ENCODE measurements at regions not wholly inside any gene's neighbourhood (a gene's known extent, or its start where the extent isn't known, plus 50 kb on each side); places are given as distances from the start of the nearest gene placed in this dataset.

DNA sequence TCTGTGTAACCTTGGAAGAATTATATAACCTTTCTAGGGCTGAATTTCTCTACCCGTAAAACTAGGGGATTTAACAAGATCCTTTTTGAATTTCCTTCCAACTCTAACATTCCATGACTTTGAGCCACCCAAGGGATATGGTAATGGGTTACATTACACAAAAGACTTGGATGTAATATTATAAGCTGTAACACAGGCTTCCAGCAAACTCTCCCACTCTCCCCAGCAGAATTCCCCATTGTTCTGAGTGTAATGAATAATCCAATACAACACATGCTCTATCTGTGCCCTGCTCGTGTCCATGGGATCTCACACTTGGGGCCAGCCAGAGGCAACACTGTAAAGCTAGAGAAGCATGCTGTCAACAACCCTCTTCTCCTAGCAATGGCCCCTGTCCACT lies 790.6 kb upstream of the AUTS2 start:
- TF ChIP-seq, protein P1, sequence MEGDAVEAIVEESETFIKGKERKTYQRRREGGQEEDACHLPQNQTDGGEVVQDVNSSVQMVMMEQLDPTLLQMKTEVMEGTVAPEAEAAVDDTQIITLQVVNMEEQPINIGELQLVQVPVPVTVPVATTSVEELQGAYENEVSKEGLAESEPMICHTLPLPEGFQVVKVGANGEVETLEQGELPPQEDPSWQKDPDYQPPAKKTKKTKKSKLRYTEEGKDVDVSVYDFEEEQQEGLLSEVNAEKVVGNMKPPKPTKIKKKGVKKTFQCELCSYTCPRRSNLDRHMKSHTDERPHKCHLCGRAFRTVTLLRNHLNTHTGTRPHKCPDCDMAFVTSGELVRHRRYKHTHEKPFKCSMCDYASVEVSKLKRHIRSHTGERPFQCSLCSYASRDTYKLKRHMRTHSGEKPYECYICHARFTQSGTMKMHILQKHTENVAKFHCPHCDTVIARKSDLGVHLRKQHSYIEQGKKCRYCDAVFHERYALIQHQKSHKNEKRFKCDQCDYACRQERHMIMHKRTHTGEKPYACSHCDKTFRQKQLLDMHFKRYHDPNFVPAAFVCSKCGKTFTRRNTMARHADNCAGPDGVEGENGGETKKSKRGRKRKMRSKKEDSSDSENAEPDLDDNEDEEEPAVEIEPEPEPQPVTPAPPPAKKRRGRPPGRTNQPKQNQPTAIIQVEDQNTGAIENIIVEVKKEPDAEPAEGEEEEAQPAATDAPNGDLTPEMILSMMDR (IDR thresholded peaks at IDR 0.05; ENCODE audit: low read depth, low read length): no peak
- no peak for DNase-seq (ENCODE audit: extremely low read depth, low read depth)

- TF ChIP-seq, protein P1 (IDR thresholded peaks at IDR 0.05; ENCODE audit: low read depth, low read length): no peak
- no peak for DNase-seq (ENCODE audit: extremely low read depth, low read depth)
Observed at GRCh38 chr7:68813551-68814080, 784.7 kb upstream of the AUTS2 start.

- no peak for DNase-seq (ENCODE audit: extremely low read depth, low read depth)
- TF ChIP-seq, protein P1 (IDR thresholded peaks at IDR 0.05; ENCODE audit: low read depth, low read length): no peak
Observed at GRCh38 chr7:68816491-68816890, 781.8 kb upstream of the AUTS2 start.

DNA sequence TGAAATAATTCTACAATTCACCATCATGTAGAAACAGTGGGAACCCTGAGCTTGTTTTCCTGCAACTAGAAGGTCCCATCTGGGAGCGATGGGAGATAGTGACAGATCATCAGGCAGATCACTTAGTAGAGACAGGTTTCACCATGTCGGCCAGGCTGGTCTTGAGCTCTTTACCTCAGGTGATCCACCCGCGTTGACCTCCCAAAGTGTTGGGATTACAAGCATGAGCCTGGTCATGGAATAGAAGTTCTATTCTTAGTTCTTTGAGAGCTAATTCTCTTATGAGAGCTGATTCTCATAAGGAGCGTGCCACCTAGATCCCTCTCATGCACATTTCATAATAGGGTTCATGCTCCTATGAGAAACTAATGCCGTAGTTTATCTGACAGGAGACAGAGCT lies 778.0 kb upstream of the AUTS2 start:
- no peak for DNase-seq (ENCODE audit: extremely low read depth, low read depth)
- TF ChIP-seq, protein P1 (IDR thresholded peaks at IDR 0.05; ENCODE audit: low read depth, low read length): no peak

GRCh38 chr7:68821846-68822245 lies 776.4 kb upstream of the AUTS2 start:
- DNase-seq (ENCODE audit: extremely low read depth, low read depth): no peak
- TF ChIP-seq, protein P1 (IDR thresholded peaks at IDR 0.05; ENCODE audit: low read depth, low read length): no peak

- TF ChIP-seq, protein P1 (IDR thresholded peaks at IDR 0.05; ENCODE audit: low read depth, low read length): no peak
- no peak for DNase-seq (ENCODE audit: extremely low read depth, low read depth)
Observed at GRCh38 chr7:68823996-68824780, 774.1 kb upstream of the AUTS2 start.

DNA sequence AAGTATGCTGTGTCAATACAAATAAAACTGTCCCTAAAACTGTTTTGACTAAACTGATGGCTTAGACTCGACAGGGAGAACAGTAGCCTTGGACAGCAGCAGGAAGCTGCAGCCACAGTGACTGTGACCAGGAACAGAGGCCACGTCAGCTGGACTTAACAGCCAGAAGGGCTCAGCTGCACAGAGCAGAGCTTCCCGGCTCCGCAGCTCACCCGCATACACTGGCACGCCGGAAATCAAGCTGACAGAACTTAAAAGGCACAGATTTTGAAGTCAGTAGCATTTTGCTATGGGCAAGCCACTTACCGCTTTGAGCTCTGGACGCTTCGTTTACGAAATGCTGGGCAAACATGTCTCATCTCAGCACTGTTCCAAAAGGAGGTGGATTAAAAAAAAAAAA lies 769.7 kb upstream of the AUTS2 start:
- TF ChIP-seq, protein P1 (IDR thresholded peaks at IDR 0.05; ENCODE audit: low read depth, low read length): no peak
- DNase-seq (ENCODE audit: extremely low read depth, low read depth): no peak

All from AG09319 (cell line).